Stimulated activated CD8-positive, alpha-beta memory T cell treated with anti-CD3 and anti-CD28 coated beads, Interleukin-7, amount 100 ng/mL, for 24 hours (primary cell): ENCODE measurements at regions not wholly inside any gene's neighbourhood (a gene's known extent, or its start where the extent isn't known, plus 50 kb on each side); places are given as distances from the start of the nearest gene placed in this dataset.

Experiments used
- DNase-seq: peaks from one replicate; pipeline ENCODE4 v3.0.0-alpha.2; 2020; ENCODE audit warnings: low read depth

DNA sequence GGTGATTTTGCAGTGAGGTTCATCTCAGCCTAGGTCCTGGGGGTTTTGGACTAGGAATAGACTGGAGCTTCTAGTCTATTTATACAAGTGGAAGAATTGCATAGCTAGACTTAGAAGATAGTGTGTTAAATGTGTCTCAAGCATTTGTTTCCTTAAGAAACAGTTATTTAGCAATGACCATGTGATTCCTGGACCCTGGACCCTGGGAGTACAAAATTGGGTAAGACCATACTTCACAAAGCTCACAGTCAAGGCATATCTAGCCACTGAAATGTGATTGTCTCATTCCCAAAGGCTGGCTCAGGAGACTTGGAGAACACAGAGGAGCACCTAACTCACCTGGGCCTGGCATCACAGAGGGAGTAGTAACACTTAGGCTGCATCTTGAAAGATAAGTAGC lies 754.5 kb downstream of the SATB2 start:
- no peak for DNase-seq

DNA sequence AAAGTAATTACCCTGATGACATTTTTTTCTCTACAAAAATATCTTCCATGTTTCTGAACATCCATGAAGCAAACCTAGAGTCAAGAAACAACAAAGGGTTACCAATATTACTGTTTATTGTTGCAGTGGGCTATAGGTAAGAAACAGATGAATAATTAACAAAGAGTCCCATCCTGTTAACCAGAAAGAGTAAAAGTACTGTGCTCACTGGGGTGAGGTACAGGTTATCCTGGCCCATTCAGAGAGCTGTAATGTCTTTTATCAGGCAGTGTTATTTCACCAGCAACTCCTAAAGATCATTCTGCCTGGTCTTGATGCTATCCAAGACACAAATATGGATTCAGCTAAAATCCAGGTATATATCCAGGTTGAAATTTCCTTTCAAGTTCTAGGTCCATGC lies 754.9 kb downstream of the SATB2 start:
- no peak for DNase-seq

- DNase-seq = no peak
Measured at GRCh38 chr2:198701481-198701880, 756.3 kb downstream of the SATB2 start.

GRCh38 chr2:198700319-198700718 lies 757.4 kb downstream of the SATB2 start:
- DNase-seq = no peak

- no peak for DNase-seq
Measured at GRCh38 chr2:198698230-198698629, 759.5 kb downstream of the SATB2 start.

- DNase-seq = no peak
Measured at GRCh38 chr2:198697794-198698193, 759.9 kb downstream of the SATB2 start.

DNA sequence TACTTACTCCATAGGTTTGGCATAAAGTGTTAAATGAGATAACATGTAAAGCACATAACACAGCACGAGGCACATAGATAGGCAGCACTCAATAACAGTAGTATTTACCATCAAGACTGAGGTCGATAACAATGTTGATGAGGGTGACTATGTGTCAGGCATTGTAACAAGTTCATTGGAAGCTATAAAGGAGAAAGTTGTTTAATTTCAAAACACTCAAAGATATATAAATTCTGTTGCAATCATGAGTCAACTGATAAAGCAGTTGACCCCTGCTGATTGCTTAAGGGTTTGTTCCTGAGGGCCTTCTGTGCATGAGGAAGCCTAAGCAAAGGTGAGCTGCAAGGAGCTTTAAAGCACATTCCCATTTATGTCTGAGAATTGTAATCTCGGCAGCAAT lies 760.5 kb downstream of the SATB2 start:
- no peak for DNase-seq

- DNase-seq = no peak
Measured at GRCh38 chr2:198695879-198696278, 761.9 kb downstream of the SATB2 start.

DNA sequence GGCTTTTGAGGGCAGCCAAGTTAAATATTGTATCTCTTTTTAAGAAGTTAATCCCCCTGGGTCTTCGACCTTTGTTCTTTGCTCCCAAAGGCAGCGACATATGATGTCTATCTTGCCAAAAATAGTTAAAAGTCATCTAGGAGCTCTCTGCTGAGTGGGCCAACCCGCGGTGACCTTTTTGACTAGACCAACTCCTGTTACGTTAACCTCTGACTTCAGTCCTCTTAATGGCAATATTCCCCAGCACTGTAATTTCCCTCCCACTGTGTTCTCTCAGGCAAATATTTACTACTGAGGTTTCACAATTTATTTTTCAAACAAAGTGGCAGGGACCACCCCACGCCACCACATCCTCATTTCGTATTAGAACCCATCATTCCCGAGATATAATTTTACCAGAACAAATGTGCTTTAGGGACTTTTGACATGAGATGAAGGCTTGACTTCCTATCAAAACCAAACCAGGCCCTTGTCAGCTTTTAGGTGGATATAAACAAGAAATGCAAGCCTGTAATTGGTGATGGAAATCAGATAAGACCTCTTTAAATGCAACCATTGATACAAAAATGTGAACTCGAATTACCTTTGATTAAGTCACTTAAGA lies 764.7 kb downstream of the SATB2 start:
- no peak for DNase-seq

DNA sequence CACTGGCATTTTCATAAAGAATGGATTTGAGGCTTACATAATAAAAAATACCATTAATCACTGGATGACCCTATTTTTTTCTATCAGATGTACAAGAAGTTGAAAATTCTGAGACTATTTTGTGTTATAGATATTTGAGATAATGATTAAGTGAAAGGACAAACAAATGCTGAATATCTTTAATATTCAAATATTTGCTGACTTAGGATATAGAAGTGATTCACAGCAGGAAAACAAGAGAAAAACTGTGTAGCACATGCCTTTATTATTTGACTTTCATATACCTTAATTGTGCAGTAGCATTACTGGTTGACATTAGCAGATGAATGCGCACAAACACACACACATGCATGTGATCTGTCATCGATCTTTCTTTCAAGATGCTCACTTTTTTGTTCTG lies 766.5 kb downstream of the SATB2 start:
- DNase-seq = no peak

DNA sequence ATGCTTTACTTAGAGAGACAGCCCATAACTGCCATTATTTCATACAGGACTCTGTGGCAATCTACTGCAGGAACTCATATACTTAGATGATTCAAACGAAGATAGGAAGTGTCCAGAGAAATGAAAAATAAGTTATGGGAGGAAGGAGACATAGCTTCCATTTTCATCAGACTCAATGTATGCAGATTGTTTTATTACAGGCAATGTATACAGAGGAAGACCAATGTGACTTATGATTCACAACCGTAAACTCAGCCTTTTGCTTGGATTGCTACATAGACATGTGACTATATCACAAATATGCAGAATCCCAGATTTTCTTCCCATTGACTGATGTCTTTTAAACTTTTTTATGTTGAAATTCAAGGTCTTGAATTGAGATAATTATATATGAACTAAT lies 793.4 kb downstream of the SATB2 start:
- DNase-seq = no peak

GRCh38 chr2:198662905-198663304 lies 794.8 kb downstream of the SATB2 start:
- no peak for DNase-seq

DNA sequence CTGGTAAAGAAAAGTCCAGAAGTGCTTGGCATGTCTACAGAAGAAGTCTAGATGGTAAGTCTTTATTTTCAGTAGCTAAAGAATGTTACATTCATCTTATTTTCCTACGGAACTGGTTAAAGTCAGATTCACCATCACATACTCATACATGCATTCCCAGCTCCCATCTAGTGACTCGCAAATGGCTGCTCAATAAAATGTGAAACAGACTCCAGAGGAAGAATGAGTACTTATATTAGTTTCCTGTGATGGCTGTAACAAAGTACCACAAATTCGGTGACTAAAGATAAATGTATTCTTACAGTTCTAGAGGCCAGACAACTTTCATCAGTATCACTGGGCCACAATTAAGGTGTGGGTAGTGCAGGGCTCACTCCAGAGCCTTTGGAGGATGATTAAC lies 797.2 kb downstream of the SATB2 start:
- DNase-seq = no peak

DNA sequence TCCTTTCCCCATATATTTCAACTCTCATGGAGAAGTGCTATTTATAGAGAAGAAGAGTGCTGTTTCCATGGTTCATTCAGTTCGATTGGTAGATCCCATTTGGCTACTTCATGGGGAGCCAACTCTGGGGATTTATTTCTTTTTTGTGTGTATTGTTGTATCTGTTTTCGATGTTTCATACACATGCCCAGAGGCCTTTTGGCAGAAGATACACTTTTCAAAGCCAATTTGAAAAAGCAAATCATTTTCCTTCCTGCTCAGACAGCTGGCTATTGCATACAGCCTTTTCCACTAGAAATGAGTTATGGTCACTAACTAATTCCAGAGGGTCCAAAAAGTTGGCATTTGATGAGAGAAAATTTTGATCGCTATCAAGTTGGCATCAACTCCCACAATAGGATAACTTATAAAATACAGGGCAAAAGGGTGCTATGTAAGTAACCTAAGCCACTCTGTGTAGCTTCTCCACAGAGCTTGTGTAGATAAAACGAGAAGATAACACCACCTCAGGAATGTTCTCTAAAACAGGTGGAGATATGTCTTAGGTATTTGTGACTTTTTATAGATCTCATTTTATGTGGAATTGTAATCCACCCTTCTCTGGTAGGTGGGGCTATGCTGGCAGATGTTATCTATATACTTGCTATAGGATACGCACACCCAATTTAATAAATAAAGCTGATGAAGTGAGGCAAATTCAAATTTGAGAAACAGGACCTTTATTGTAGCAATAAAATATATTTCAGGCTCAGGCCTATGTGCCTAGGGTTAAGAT lies 798.5 kb downstream of the SATB2 start:
- no peak for DNase-seq

- DNase-seq = no peak
Measured at GRCh38 chr2:198657512-198658121, 800.1 kb downstream of the SATB2 start.

GRCh38 chr2:198656869-198657268 lies 800.9 kb downstream of the SATB2 start:
- DNase-seq = no peak

GRCh38 chr2:198654646-198655045 lies 803.1 kb downstream of the SATB2 start:
- DNase-seq = no peak

GRCh38 chr2:198653311-198653710 lies 804.4 kb downstream of the SATB2 start:
- DNase-seq = no peak

DNA sequence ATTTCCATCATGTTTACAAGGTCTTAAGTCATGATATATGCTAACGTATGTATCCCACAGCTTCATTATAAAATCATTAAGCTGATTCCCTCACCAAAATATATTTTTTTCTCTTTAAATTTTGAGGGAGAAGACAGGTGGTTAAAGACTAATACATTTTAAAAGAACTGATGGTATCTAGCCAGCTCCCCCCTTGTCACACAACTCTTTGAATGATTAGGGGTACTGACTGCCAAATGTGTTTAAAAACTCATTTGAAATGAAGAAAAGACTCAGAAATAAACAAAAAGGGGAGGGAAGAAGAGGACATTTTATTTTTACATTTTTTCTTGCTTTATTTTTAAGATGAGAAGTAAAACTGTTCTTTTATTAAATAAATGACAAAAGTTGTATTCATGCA lies 805.3 kb downstream of the SATB2 start:
- DNase-seq = no peak

DNA sequence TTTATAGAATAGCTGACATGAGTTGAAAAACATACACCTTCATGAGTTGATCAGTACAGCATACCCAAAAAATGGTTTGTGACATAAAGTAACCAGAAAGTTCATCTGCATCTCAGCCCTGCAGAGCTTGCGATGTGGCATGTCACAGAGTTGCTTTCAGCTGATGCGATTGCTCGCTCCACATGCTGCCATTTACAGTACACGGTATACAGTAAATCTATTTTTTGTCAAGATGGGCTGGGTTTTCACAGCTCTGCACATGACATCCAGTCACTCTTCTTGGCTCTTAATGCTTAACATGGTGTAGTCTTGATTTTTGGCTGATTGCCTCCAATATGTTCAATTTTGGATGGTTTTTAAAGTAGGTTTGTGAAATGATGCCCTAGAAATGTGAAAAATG lies 811.9 kb downstream of the SATB2 start:
- no peak for DNase-seq

DNA sequence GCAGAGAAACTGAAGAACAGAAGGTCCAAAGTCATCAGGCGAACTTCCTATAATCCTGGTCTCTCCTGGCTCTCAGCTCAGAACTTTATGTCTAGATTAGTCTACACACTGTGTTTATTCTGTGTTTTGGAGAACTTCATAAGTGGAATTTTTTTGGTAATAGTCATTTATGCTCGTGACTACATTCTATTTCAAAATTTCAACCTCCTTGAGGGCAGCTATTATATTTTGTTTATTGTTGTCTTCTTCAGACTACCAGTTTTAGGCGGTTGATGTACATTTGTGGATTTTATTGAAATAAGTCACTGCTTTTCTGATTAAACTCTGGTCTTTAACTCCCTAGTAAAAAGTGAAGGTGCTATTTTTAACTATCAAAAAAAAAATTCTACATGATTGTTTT lies 816.6 kb downstream of the SATB2 start:
- DNase-seq = no peak

GRCh38 chr2:198640463-198640862 lies 817.3 kb downstream of the SATB2 start:
- no peak for DNase-seq

DNA sequence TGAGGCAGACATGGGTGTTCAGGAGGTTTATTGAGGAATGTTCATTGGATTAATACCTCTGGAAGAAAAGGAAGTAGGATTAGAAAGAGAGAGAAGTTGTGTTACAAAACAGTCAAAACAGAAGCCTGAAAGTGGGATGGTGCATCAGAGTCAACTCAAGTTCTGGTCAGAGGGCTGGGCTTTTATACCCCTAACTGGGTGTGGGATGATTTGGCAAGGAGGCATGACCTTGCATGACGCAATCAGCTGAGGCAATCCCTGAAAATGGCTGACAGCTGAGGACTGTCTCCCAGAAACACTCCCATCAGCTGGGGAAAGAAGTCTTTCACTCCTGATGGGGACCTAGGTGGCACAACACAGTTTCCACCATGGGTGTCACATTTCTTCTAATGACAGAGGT lies 818.2 kb downstream of the SATB2 start:
- no peak for DNase-seq

- no peak for DNase-seq
Measured at GRCh38 chr2:198638577-198638976, 819.2 kb downstream of the SATB2 start.
